HL-60 (cell line): ENCODE measurements at regions not wholly inside any gene's neighbourhood (a gene's known extent, or its start where the extent isn't known, plus 50 kb on each side); places are given as distances from the start of the nearest gene placed in this dataset.

Experiments used
- DNase-seq, 2 experiments: peaks; one replicate each; pipeline ENCODE4 v3.0.0-alpha.2; 2010 to 2020; ENCODE audit warnings: low read depth in 1 of 2, low spot score in 1 of 2
- H3K27ac ChIP-seq: fragments of 250-450 bp; sonication (Bioruptor Pico); replicated peaks from 2 replicates; pipeline ENCODE4 v1.5.1; 2020; ENCODE audit warnings: mild to moderate bottlenecking, moderate library complexity
- H3K27me3 ChIP-seq: fragments of 250-450 bp; sonication (Bioruptor Pico); 2 replicates; pipeline ENCODE4 v1.5.1; 2021; ENCODE audit warnings: mild to moderate bottlenecking, moderate library complexity; ENCODE audit not compliant: insufficient read depth, poor library complexity, severe bottlenecking
- H3K4me3 ChIP-seq: replicated peaks from 2 replicates; pipeline ENCODE4 v1.5.1; 2011; ENCODE audit warnings: mild to moderate bottlenecking, control low read depth, low read length; ENCODE audit not compliant: insufficient read depth
- GABPA ChIP-seq: IDR thresholded peaks from 2 replicates; pipeline ENCODE4 v1.6.1; 2012; ENCODE audit warnings: low read depth
- POLR2AphosphoS5 ChIP-seq: IDR thresholded peaks from 2 replicates; pipeline ENCODE4 v1.6.1; 2012; ENCODE audit warnings: low read depth
- REST ChIP-seq: IDR thresholded peaks from 2 replicates; pipeline ENCODE4 v1.6.1; 2012; ENCODE audit warnings: low read depth; ENCODE audit not compliant: insufficient replicate concordance
- SPI1 ChIP-seq: IDR thresholded peaks from 2 replicates; pipeline ENCODE4 v1.6.1; 2012; ENCODE audit warnings: low read depth, mild to moderate bottlenecking, borderline replicate concordance
- TF ChIP-seq, protein P1 (sequence below): IDR thresholded peaks from one replicate; pipeline ENCODE4 v1.5.1; 2011; ENCODE audit warnings: low read length, control low read depth, inconsistent platforms; ENCODE audit not compliant: insufficient read depth

GRCh38 chr5:166086568-166086967 is 2204.9 kb upstream of the WWC1 start:
- TF ChIP-seq SPI1: no peak
- no peak for TF ChIP-seq POLR2AphosphoS5
- TF ChIP-seq, protein P1, sequence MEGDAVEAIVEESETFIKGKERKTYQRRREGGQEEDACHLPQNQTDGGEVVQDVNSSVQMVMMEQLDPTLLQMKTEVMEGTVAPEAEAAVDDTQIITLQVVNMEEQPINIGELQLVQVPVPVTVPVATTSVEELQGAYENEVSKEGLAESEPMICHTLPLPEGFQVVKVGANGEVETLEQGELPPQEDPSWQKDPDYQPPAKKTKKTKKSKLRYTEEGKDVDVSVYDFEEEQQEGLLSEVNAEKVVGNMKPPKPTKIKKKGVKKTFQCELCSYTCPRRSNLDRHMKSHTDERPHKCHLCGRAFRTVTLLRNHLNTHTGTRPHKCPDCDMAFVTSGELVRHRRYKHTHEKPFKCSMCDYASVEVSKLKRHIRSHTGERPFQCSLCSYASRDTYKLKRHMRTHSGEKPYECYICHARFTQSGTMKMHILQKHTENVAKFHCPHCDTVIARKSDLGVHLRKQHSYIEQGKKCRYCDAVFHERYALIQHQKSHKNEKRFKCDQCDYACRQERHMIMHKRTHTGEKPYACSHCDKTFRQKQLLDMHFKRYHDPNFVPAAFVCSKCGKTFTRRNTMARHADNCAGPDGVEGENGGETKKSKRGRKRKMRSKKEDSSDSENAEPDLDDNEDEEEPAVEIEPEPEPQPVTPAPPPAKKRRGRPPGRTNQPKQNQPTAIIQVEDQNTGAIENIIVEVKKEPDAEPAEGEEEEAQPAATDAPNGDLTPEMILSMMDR: no peak
- no peak for TF ChIP-seq REST
- no peak for TF ChIP-seq GABPA
- DNase-seq: no peak
- no peak overlapping the region for H3K4me3 ChIP-seq
- H3K27ac ChIP-seq: no peak overlapping the region
- H3K27me3 ChIP-seq: no peaks in the 10 kb centered on the region

DNA sequence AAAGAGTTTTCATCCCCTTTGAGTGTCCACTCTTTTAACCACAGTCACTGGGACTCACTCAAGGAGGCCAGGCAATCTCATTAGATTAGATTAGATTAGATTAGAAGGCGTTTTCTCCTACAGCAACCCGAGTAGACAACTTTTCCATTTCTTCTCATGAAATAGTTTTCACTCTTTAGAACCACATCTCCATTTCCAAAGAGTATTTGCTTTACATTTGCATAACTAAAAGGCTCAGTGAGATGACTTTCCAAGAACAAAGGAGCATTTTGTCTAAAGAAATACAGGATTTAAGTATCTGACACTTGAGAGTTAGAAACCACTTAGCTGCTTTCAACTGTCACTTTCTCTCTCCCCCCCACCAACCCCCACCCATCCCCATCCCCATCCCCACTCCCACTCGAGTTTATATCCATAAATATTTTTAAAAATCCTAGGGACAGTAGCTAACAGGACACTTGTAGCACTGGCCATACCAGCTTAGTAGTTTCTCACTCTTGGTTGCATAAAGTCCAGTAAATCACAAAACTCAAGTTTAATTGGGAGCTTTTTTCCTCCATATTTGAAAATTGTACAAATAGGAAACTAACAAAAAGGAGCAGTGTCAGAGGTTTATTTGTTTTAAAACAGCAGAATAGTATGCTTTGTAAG is 2202.9 kb upstream of the WWC1 start:
- no peak overlapping the region for H3K4me3 ChIP-seq
- H3K27ac ChIP-seq: no peak overlapping the region
- TF ChIP-seq REST (no peak), SPI1 (no peak), GABPA (no peak), POLR2AphosphoS5 (no peak)
- TF ChIP-seq, protein P1: no peak
- DNase-seq: no peak
- H3K27me3 ChIP-seq: no peaks in the 10 kb centered on the region

DNA sequence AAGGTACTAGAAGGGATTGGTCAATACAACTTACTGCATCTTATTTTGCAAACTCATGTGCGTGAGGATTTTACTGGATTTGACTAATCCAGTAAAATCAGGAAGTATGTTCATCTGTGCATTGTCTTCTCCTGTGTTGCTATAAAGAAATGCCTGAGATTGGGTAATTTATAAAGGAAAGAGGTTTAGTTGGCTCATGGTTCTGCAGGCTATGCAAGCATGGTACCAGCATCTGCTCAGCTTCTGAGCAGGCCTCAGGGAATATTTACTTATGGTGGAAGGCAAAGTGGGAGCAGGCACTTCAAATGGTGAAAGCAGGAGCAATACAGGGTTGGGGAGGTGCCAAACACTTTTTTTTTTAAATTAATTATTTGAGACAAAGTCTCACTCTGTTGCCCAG is 2199.5 kb upstream of the WWC1 start:
- H3K27ac ChIP-seq: no peak overlapping the region
- no peak overlapping the region for H3K4me3 ChIP-seq
- TF ChIP-seq POLR2AphosphoS5 (no peak), REST (no peak), GABPA (no peak)
- TF ChIP-seq, protein P1: no peak
- DNase-seq: no peak
- no peaks in the 10 kb centered on the region for H3K27me3 ChIP-seq
